IMR-90 (cell line): ENCODE measurements at regions not wholly inside any gene's neighbourhood (a gene's known extent, or its start where the extent isn't known, plus 50 kb on each side); places are given as distances from the start of the nearest gene placed in this dataset.

Experiments
- ATAC-seq: fragments of 200-7000 bp; cut with Tn5 transposase; 2 replicates; pipeline ENCODE4 v1.9.1; 2020; ENCODE audit warnings: low read depth, mild to moderate bottlenecking, moderate library complexity
- BruUV-seq: library from RNA; stranded (reverse); fragments of 400-500 nt; replicated peaks from 2 replicates; lab custom pipeline; 2021; lab: Mats Ljungman, UMichigan
- CTCF ChIA-PET: fragments of 300-600 bp; formaldehyde crosslinking; extraction: SDS; loops from one replicate; lab custom pipeline; 2021; ENCODE audit warnings: antibody characterized with exemption; lab: Yijun Ruan, JAX
- POLR2A ChIA-PET: fragments of 300-600 bp; sonication (Branson Sonifier 250); formaldehyde crosslinking; loops from one replicate; lab custom pipeline; 2022; ENCODE audit warnings: antibody characterized with exemption; ENCODE audit not compliant: unreplicated experiment; lab: Charles Lee
- DNase-seq: peaks from one replicate; pipeline ENCODE4 v3.0.0; 2013
- H2AFZ ChIP-seq: replicated peaks from 2 replicates; pipeline ENCODE3; 2013; ENCODE audit warnings: low read length, mild to moderate bottlenecking; ENCODE audit not compliant: poor library complexity
- H2AK5ac ChIP-seq: 2 replicates; pipeline ENCODE4 v1.6.1; 2013; ENCODE audit warnings: low read depth, low read length, inconsistent platforms
- H2AK9ac ChIP-seq: replicated peaks from 2 replicates; pipeline ENCODE3; 2013; ENCODE audit warnings: mild to moderate bottlenecking, low read depth, low read length, moderate library complexity; ENCODE audit not compliant: poor library complexity
- H2BK120ac ChIP-seq: 2 replicates; pipeline ENCODE4 v1.6.1; 2013; ENCODE audit warnings: low read depth, low read length, inconsistent platforms
- H2BK15ac ChIP-seq: 3 replicates; pipeline ENCODE4 v1.6.1; 2013; ENCODE audit warnings: low read depth, low read length, inconsistent platforms
- H2BK20ac ChIP-seq: 2 replicates; pipeline ENCODE4 v1.6.1; 2013; ENCODE audit warnings: low read depth, mild to moderate bottlenecking, inconsistent platforms, low read length, moderate library complexity
- H2BK5ac ChIP-seq: 2 replicates; pipeline ENCODE4 v1.6.1; 2013; ENCODE audit warnings: mild to moderate bottlenecking, low read depth, low read length, inconsistent platforms; ENCODE audit not compliant: poor library complexity, severe bottlenecking
- H3K14ac ChIP-seq: replicated peaks from 2 replicates; pipeline ENCODE4 v1.6.1; 2013; ENCODE audit warnings: low read depth, low read length, inconsistent platforms
- H3K18ac ChIP-seq: 2 replicates; pipeline ENCODE4 v1.6.1; 2013; ENCODE audit warnings: low read depth, low read length, control low read depth
- H3K23ac ChIP-seq: 2 replicates; pipeline ENCODE4 v1.6.1; 2013; ENCODE audit warnings: low read depth, low read length, inconsistent platforms
- H3K27ac ChIP-seq: 2 replicates; pipeline ENCODE4 v1.5.1; 2013; ENCODE audit warnings: mild to moderate bottlenecking, control low read depth, low read length; ENCODE audit not compliant: insufficient read depth
- H3K27me3 ChIP-seq: 2 replicates; pipeline ENCODE4 v1.6.1; 2013; ENCODE audit warnings: low read length; ENCODE audit not compliant: control insufficient read depth, insufficient read depth
- H3K36me3 ChIP-seq: 2 replicates; pipeline ENCODE4 v1.6.1; 2013; ENCODE audit warnings: low read length, mixed read lengths; ENCODE audit not compliant: control insufficient read depth, insufficient read depth
- H3K4ac ChIP-seq: 2 replicates; pipeline ENCODE4 v1.6.1; 2013; ENCODE audit warnings: low read depth, low read length, inconsistent platforms
- H3K4me1 ChIP-seq: 2 replicates; pipeline ENCODE4 v1.6.1; 2013; ENCODE audit warnings: low read length, mixed read lengths; ENCODE audit not compliant: control insufficient read depth, insufficient read depth
- H3K4me2 ChIP-seq: 2 replicates; pipeline ENCODE4 v1.6.1; 2013; ENCODE audit warnings: low read depth, mild to moderate bottlenecking, control low read depth, low read length, moderate library complexity
- H3K4me3 ChIP-seq: 2 replicates; pipeline ENCODE4 v1.5.1; 2013; ENCODE audit warnings: low read depth, mild to moderate bottlenecking, control low read depth, low read length, moderate library complexity; ENCODE audit not compliant: insufficient read depth
- H3K56ac ChIP-seq: 2 replicates; pipeline ENCODE4 v1.6.1; 2013; ENCODE audit warnings: low read length, inconsistent platforms; ENCODE audit not compliant: insufficient read depth; ENCODE audit errors: extremely low read depth
- H3K79me1 ChIP-seq, 2 experiments: 2 replicates each; pipeline ENCODE4 v1.6.1; 2013; ENCODE audit warnings: low read length in 2 of 2, inconsistent platforms in 1 of 2, low read depth in 1 of 2
- H3K9ac ChIP-seq: 2 replicates; pipeline ENCODE4 v1.6.1; 2013; ENCODE audit warnings: low read depth, low read length, control low read depth
- H3K9me1 ChIP-seq: 2 replicates; pipeline ENCODE4 v1.6.1; 2013; ENCODE audit warnings: low read length, inconsistent platforms; ENCODE audit not compliant: insufficient read depth
- H3K9me3 ChIP-seq: 2 replicates; pipeline ENCODE4 v1.6.1; 2013; ENCODE audit warnings: low read length; ENCODE audit not compliant: control insufficient read depth, insufficient read depth
- H4K20me1 ChIP-seq: 2 replicates; pipeline ENCODE4 v1.6.1; 2013; ENCODE audit warnings: low read length, inconsistent platforms; ENCODE audit not compliant: insufficient read depth
- H4K5ac ChIP-seq: 2 replicates; pipeline ENCODE4 v1.6.1; 2013; ENCODE audit warnings: mild to moderate bottlenecking, low read depth, low read length, control low read depth
- H4K8ac ChIP-seq, 2 experiments: 2 replicates each; pipeline ENCODE4 v1.6.1; 2013; ENCODE audit warnings: low read depth in 2 of 2, low read length in 2 of 2, control low read depth in 1 of 2, inconsistent platforms in 1 of 2
- H4K91ac ChIP-seq: 2 replicates; pipeline ENCODE4 v1.6.1; 2013; ENCODE audit warnings: low read depth, low read length, inconsistent platforms; ENCODE audit not compliant: insufficient read depth
- BHLHE40 ChIP-seq: fragments of 150-350 bp; IDR thresholded peaks from 2 replicates; pipeline ENCODE4 v1.6.1; 2016; ENCODE audit warnings: mild to moderate bottlenecking, low read depth, low read length
- CHD1 ChIP-seq: IDR thresholded peaks from 2 replicates; pipeline ENCODE4 v1.6.1; 2012; ENCODE audit warnings: low read depth, low read length, improper control_type of control experiment
- FOS ChIP-seq: fragments of 150-350 bp; IDR thresholded peaks from 2 replicates; pipeline ENCODE4 v1.6.1; 2016; ENCODE audit warnings: low read depth, low read length
- MAZ ChIP-seq: IDR thresholded peaks from 2 replicates; pipeline ENCODE4 v1.6.1; 2012; ENCODE audit warnings: low read depth, mild to moderate bottlenecking, low read length, improper control_type of control experiment, moderate library complexity, borderline replicate concordance
- POLR2A ChIP-seq: IDR thresholded peaks from 2 replicates; pipeline ENCODE4 v1.6.1; 2012; ENCODE audit warnings: mild to moderate bottlenecking, low read depth, low read length
- RAD21 ChIP-seq: IDR thresholded peaks from 2 replicates; pipeline ENCODE4 v1.6.1; 2012; ENCODE audit warnings: low read length, improper control_type of control experiment
- RCOR1 ChIP-seq: IDR thresholded peaks from 2 replicates; pipeline ENCODE4 v1.6.1; 2012; ENCODE audit warnings: mild to moderate bottlenecking, low read length, improper control_type of control experiment; ENCODE audit not compliant: insufficient replicate concordance
- RFX5 ChIP-seq: IDR thresholded peaks from 2 replicates; pipeline ENCODE4 v1.8.0; 2012; ENCODE audit warnings: low read depth, mild to moderate bottlenecking, low read length, moderate library complexity
- SMC3 ChIP-seq: fragments of 150-350 bp; IDR thresholded peaks from 2 replicates; pipeline ENCODE4 v1.6.1; 2016; ENCODE audit warnings: low read depth, mild to moderate bottlenecking, antibody characterized with exemption, low read length, moderate library complexity
- WGBS, 2 experiments: methylation state at CpG; one replicate each; pipeline versions ENCODE4 v1.1.5 to v1.1.7; 2013; ENCODE audit warnings: missing lambda C conversion rate in 2 of 2; ENCODE audit not compliant: insufficient read length in 1 of 2; ENCODE audit errors: extremely low coverage in 2 of 2; 5-methylcytosine and 5-hydroxymethylcytosine counted together
- dilution Hi-C: fragments of 300-500 bp; cut with HindIII; formaldehyde crosslinking; loops from one replicate; pipeline ENCODE4 v1.14.3; 2018; ENCODE audit warnings: low sequenced_read_pairs; ENCODE audit not compliant: unreplicated experiment
- in situ Hi-C: fragments of 300-500 bp; cut with MboI; formaldehyde crosslinking; loops from 3 replicates; pipeline ENCODE4 v1.14.3; 2019; ENCODE audit warnings: low sequenced_read_pairs, inconsistent platforms, mixed read lengths
- intact Hi-C: fragments of 100-400 bp; cut with micrococcal nuclease; formaldehyde crosslinking; loops from 2 replicates; pipeline ENCODE4 v1.10.0; 2022
- TF ChIP-seq, protein P1 (sequence below): fragments of 150-350 bp; IDR thresholded peaks from 2 replicates; pipeline ENCODE4 v1.6.1; 2016; ENCODE audit warnings: low read depth, mild to moderate bottlenecking, low read length, moderate library complexity, borderline replicate concordance
- TF ChIP-seq, protein P2 (sequence below): conservative IDR thresholded peaks from 2 replicates; pipeline ENCODE4 v1.5.1; 2012; ENCODE audit warnings: mild to moderate bottlenecking, low read depth, low read length, improper control_type of control experiment

DNA sequence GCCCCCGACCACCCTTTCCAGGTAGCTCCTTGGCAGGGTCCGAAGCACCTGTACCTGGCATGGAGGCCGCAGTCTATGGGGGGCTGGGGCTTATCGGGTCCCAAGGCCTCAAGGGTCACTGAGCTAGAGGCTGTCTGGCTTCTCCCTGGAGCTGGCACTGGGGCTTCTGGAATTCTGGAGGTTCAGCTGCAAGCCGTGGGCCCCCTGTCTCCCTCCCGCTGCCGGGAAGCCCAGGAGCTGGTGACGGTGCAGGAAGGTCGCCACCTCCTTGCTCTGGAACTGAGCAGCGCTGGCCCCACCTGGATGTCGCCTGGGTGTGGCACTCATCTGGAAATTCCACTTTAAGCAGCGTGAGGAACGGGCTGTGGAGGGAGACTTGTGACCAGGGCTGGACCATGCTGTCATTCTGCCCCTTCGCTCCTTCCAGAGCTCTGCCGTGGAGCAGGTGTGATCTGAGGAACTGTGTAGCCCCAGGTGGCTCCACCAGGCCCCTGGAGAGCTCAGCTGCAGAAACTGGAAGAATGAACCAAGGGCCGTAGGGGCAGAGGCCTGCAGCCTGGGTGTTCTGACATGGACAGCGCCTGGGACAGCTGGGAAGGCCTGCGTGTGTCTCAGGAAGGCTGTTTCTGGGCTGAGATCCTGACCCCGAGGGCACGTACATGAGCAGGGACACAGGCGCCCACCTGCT, 129.7 kb upstream of the PPP2R2D start:
- in situ Hi-C loops (no loop called here), intact Hi-C loops (no loop called here), dilution Hi-C loops (no loop called here)
- Histone ChIP-seq H2AK9ac (no peak overlapping the region), H4K8ac (no peak overlapping the region), H3K9ac (no peak overlapping the region), H4K20me1 (no peaks in the 10 kb centered on the region), H4K91ac (no peak overlapping the region), H3K14ac (no peak overlapping the region), H3K9me3 (peaks cover 51% of the 10 kb centered on the region), H2BK15ac (no peak overlapping the region), H3K18ac (no peak overlapping the region), H3K4me3 (no peak overlapping the region), H2AFZ (no peak overlapping the region), H3K79me1 (no peaks in the 10 kb centered on the region), H3K4ac (no peak overlapping the region), H3K27me3 (no peaks in the 10 kb centered on the region), H3K23ac (no peak overlapping the region), H3K4me2 (no peak overlapping the region), H3K27ac (no peak overlapping the region), H3K36me3 (no peaks in the 10 kb centered on the region), H2BK20ac (no peak overlapping the region), H4K5ac (no peak overlapping the region), H3K9me1 (no peaks in the 10 kb centered on the region), H3K56ac (no peak overlapping the region), H2AK5ac (no peak overlapping the region), H2BK5ac (no peak overlapping the region), H2BK120ac (no peak overlapping the region), H3K4me1 (no peaks in the 10 kb centered on the region)
- 47% methylated on average over 12 of the region's 21 CpGs; no CpG with 5 or more reads in 1 of the 2 experiments for WGBS, 2 experiments
- DNase-seq: no peak
- TF ChIP-seq RCOR1: no peak
- no peak for TF ChIP-seq RFX5
- TF ChIP-seq, protein P1, sequence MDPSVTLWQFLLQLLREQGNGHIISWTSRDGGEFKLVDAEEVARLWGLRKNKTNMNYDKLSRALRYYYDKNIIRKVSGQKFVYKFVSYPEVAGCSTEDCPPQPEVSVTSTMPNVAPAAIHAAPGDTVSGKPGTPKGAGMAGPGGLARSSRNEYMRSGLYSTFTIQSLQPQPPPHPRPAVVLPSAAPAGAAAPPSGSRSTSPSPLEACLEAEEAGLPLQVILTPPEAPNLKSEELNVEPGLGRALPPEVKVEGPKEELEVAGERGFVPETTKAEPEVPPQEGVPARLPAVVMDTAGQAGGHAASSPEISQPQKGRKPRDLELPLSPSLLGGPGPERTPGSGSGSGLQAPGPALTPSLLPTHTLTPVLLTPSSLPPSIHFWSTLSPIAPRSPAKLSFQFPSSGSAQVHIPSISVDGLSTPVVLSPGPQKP: no peak
- no peak for TF ChIP-seq POLR2A
- no peak for TF ChIP-seq CHD1
- no peak for TF ChIP-seq BHLHE40
- no peak for TF ChIP-seq MAZ
- TF ChIP-seq, protein P2, sequence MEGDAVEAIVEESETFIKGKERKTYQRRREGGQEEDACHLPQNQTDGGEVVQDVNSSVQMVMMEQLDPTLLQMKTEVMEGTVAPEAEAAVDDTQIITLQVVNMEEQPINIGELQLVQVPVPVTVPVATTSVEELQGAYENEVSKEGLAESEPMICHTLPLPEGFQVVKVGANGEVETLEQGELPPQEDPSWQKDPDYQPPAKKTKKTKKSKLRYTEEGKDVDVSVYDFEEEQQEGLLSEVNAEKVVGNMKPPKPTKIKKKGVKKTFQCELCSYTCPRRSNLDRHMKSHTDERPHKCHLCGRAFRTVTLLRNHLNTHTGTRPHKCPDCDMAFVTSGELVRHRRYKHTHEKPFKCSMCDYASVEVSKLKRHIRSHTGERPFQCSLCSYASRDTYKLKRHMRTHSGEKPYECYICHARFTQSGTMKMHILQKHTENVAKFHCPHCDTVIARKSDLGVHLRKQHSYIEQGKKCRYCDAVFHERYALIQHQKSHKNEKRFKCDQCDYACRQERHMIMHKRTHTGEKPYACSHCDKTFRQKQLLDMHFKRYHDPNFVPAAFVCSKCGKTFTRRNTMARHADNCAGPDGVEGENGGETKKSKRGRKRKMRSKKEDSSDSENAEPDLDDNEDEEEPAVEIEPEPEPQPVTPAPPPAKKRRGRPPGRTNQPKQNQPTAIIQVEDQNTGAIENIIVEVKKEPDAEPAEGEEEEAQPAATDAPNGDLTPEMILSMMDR: no peak
- no peak for TF ChIP-seq FOS
- no peak for TF ChIP-seq RAD21
- no peak for TF ChIP-seq SMC3
- CTCF ChIA-PET: no interaction called here
- ATAC-seq: no peak
- POLR2A ChIA-PET: no interaction called here
- BruUV-seq: no TSS peak
